Stimulated activated CD4-positive, alpha-beta T cell treated with anti-CD3 and anti-CD28 coated beads, Interleukin-1b, Interleukin-23, amount 100 ng/mL, for 4 hours (primary cell): ENCODE measurements at regions not wholly inside any gene's neighbourhood (a gene's known extent, or its start where the extent isn't known, plus 50 kb on each side); places are given as distances from the start of the nearest gene placed in this dataset.
"Not testable (repeated sequence)": the region's sequence is repeated elsewhere in the genome, so short reads cannot be mapped to it uniquely, and the experiment has no call there.

ENCODE experiments used
- DNase-seq, 2 donors: peaks; one replicate each; pipeline ENCODE4 v3.0.0-alpha.2; 2020; ENCODE audit warnings: low read depth in 2 of 2

- no peak for DNase-seq
Measured at GRCh38 chr5:101662263-101662662, 633.8 kb downstream of the SLCO4C1 start.

GRCh38 chr5:101658433-101658832 is 637.7 kb downstream of the SLCO4C1 start:
- no peak for DNase-seq

GRCh38 chr5:101653996-101654395 is 642.1 kb downstream of the SLCO4C1 start:
- no peak for DNase-seq

GRCh38 chr5:101647861-101648260 is 648.2 kb downstream of the SLCO4C1 start:
- DNase-seq = no peak

- DNase-seq = no peak
Measured at GRCh38 chr5:101643794-101644193, 652.3 kb downstream of the SLCO4C1 start.

DNA sequence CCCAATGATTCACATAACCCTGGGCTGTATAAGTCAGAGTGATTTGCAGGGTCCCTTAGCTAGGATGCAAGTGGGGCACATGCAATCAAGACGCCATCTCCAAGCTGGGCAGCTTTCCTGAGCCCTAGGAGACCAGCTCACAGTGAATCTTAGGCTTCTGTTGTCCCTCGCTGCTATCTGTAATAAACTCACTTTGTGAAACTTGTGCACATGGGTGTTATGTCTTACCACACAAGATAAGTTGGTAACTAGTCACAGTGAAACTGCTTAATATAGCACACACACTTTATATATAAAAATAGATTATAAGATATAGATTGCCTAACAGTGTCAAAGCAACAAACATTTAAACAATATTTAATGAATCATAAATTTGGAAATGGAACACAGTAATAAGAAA is 658.5 kb downstream of the SLCO4C1 start:
- DNase-seq = no peak

DNA sequence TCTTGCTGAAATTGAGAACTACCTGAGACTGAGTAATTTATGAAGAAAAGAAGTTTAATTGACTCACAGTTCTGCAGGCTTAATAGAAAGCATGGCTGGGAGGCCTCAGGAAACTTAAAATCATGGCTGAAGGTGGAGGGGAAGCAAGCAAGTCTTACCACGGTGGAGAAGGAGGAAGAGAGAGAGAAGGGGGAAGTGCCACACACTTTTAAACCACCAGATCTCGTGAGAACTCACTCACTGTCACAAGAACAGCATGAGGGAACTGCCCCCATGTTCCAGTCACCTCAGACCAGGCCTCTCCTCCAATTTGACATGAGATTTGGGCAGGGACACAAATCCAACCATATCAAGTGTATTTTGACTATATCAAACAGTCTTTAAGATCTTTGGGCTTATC is 668.3 kb downstream of the SLCO4C1 start:
- DNase-seq = not testable (repeated sequence)

DNA sequence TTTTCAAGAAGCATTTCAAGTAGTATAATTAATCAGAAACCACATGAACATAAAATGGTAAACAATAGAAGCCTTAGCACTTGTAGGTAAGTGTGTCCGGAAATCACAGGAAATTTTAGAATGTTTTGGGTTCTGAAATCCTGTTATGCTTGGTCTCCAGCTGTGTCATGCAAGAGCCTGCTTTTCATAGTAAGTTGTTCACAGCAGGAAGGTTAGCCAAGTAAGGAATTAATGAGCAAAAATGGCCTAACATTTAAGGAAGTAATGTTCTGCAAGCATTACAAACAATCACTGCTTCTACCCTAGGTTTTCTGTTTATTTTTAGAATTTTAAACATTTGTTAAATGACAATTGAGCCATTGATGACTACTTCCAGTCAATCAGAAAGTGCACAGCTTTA is 669.5 kb downstream of the SLCO4C1 start:
- DNase-seq = no peak

- no peak for DNase-seq
Measured at GRCh38 chr5:101611039-101611438, 685.0 kb downstream of the SLCO4C1 start.

DNA sequence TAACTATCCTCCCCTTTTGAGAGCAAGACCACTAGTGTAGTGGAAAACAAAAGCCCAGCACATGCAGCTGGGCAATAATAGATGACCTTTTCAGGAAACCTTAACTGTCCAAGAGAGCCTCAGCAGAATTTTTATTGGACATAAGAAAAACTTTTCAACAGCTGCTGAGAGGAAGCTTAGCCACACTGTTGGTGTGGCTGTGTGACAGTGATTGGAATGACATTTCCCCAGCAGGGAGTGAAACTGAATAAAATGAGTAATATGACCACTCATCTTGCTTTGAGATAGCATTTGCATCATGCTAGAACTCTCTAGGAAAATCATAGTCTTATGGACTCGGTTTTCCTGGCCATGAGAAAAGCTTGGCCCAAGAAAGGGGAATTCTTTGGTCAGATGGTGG is 687.8 kb downstream of the SLCO4C1 start:
- no peak for DNase-seq

DNA sequence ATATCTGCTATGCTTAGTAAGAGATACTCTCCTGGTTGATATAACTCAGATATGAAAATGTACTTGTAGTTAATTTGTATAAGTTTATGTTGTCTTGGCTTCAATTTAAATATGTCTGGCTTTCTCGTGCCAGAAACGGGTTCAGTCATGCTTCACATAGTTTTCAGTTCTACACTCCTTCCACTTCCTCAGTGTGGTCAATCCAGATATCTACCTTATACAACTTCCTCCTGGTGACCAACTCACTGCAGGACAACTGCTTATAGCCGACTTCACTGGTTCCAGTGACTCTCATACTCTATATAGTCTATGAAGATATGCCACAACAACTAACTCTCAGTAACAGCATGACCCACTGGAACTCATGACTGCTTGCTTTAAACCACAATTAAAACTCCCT is 690.4 kb downstream of the SLCO4C1 start:
- DNase-seq = no peak

DNA sequence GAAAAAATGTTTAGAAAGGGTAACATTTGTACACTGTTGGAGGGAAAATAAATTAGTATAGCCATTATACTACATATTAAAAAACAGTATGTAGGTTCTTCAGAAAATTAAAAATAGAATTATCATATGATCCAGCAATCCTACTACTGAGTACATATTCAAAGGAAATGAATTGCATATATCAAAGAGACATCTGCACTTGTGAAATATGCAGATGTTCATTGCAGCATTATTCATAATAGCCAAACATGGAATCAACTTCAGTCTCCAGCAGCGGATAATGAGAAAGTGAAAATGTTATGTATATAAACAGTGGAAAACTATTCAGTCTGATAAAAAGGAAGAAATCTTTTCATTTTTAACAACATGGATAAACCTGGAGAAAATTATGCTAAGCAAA is 695.5 kb downstream of the SLCO4C1 start:
- DNase-seq = no peak

DNA sequence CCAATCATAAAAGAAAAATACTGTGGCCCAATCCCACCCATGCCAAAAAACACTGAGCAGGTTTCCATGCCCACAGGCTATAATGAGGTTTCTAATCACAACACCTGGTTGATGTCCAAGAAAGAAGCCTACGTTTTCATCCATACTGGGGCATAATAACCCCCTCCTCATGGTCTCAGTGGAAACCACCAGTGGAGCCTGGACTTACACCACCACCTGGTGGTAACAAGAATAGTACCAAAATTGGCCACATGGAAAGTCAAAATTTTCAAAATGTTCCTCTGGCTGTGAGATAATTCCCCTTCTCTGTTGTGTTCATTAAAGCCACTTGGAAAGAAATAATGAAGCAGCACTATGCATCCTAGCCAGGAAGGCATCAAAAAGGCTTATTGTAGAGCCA is 687.3 kb upstream of the ST8SIA4 start:
- DNase-seq = no peak

- no peak for DNase-seq
Measured at GRCh38 chr5:101585366-101585765, 682.3 kb upstream of the ST8SIA4 start.

GRCh38 chr5:101580591-101580990 is 677.5 kb upstream of the ST8SIA4 start:
- no peak for DNase-seq

GRCh38 chr5:101574017-101574416 is 670.9 kb upstream of the ST8SIA4 start:
- no peak for DNase-seq

GRCh38 chr5:101561018-101561417 is 657.9 kb upstream of the ST8SIA4 start:
- DNase-seq = no peak

GRCh38 chr5:101543780-101544179 is 640.7 kb upstream of the ST8SIA4 start:
- no peak for DNase-seq

DNA sequence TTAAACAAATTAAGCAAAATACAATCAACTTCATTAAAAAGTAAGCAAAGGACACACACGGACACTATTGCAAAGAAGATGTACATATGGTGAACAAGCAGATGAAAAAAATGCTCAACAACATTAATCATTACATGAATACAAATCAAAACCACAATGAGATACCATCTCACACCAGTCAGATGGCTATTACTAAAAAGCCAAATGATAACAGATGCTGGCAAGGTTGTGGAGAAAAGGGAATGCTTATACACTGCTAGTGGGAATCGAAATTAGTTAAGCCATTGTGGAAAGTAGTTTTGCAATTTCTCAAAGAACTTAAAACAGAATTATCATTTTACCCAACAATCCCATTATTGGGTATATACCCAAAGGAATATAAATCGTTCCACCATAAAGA is 636.2 kb upstream of the ST8SIA4 start:
- DNase-seq = no peak

DNA sequence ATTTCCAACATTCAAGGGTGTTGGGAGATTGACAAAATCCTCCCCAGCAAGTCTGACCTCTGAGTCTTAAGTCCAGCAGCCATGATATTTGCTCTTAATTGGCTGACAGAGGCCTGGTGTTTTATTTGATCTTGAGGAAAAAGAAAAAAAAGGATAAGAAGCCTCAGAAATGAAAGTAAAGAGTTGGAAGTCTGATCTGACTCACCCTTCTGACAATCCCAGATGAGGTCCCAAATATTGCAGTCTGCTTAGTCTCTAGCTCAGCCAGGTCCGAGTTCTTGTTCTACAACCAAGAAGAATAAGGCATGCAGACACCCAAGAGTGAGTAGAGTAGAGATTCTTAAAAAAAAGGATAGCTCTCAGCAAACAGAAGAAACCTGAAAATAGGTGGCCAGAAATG is 632.5 kb upstream of the ST8SIA4 start:
- DNase-seq = no peak

DNA sequence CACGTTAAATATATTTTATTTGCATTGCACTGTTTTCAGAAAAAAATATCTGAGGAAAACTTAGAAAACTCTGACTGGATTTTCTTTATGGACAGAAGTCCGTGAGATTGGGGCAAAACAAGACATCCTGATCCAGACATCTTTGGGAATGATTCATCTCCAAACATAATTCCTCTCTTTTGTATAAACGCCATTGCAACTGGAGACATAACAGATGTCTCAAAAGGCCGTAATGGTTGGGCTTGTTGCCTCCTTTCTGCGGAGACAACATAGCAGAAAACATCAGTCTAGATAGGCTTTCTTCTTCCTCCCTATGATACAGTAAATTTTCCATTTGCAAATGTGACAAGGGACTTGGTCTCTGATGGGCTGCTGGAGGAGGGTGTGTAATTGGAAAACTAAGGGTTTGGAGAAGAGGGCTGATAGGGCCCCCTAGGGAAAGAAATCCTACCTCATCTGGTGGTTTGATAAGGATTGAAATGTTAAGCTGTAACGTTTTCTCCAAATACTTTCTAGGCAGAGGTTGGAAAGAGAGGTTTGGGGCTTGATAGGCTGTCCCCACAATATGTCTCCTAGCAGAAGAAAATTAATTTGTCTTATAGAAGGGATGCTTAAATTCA is 631.5 kb upstream of the ST8SIA4 start:
- no peak for DNase-seq

DNA sequence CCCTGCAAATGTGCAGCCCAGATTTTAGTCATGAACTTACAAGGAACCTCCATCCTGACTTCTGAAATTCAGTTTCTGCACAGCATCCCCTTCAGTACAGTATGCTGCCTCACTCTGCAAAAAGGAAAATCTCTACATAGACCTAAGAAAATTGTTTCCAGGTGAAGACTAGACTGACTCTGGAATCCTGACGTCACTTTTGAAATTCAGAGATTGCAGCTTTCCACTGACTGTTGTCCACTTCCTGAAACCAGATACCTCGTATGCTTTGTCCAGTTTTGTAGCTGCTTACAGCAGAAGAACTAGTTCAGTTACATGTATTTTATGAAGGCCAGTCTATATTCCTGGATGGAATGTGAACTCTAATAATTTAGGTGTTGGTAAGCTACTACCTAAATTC is 629.3 kb upstream of the ST8SIA4 start:
- DNase-seq = no peak

- DNase-seq = no peak
Measured at GRCh38 chr5:101531026-101531425, 627.9 kb upstream of the ST8SIA4 start.

GRCh38 chr5:101529094-101529493 is 626.0 kb upstream of the ST8SIA4 start:
- not testable (repeated sequence) for DNase-seq
